ENCODE measurements at regions not wholly inside any gene's neighbourhood (a gene's known extent, or its start where the extent isn't known, plus 50 kb on each side); places are given as distances from the start of the nearest gene placed in this dataset.

GRCh38 chr12:46908236-46908935 lies 82.6 kb upstream of the SLC38A4 start:
- no peak for DNase-seq (ENCODE audit: extremely low spot score)
- TF ChIP-seq ARNT (IDR thresholded peaks at IDR 0.05) = no peak
- TF ChIP-seq CTBP1 (IDR thresholded peaks at IDR 0.05; ENCODE audit: borderline replicate concordance) = no peak
- no peak for TF ChIP-seq FOXA1 (IDR thresholded peaks at IDR 0.05)
- TF ChIP-seq ELF4 (IDR thresholded peaks at IDR 0.05) = no peak
- TF ChIP-seq NFRKB (IDR thresholded peaks at IDR 0.05) = no peak
- TF ChIP-seq, protein P1, sequence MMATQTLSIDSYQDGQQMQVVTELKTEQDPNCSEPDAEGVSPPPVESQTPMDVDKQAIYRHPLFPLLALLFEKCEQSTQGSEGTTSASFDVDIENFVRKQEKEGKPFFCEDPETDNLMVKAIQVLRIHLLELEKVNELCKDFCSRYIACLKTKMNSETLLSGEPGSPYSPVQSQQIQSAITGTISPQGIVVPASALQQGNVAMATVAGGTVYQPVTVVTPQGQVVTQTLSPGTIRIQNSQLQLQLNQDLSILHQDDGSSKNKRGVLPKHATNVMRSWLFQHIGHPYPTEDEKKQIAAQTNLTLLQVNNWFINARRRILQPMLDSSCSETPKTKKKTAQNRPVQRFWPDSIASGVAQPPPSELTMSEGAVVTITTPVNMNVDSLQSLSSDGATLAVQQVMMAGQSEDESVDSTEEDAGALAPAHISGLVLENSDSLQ (IDR thresholded peaks at IDR 0.05) = no peak
- TF ChIP-seq FOXK2 (IDR thresholded peaks at IDR 0.05) = no peak
- TF ChIP-seq SUZ12 (IDR thresholded peaks at IDR 0.05) = no peak
- no peak for TF ChIP-seq BHLHE40 (IDR thresholded peaks at IDR 0.05; ENCODE audit: borderline replicate concordance)
- TF ChIP-seq FOXM1 (IDR thresholded peaks at IDR 0.05; ENCODE audit: borderline replicate concordance) = no peak
- no peak for TF ChIP-seq HDGF (IDR thresholded peaks at IDR 0.05; ENCODE audit: borderline replicate concordance)
- ChIA-PET CTCF (no interaction called here), POLR2A (no interaction called here)

- ChIA-PET POLR2A (no interaction called here), CTCF (no interaction called here)
- TF ChIP-seq TARDBP (IDR thresholded peaks at IDR 0.05) = no peak
- no peak for TF ChIP-seq FOXA1 (IDR thresholded peaks at IDR 0.05)
- no peak for TF ChIP-seq L3MBTL2 (conservative IDR thresholded peaks at IDR 0.05)
- TF ChIP-seq, protein P1 (IDR thresholded peaks at IDR 0.05) = no peak
- TF ChIP-seq LEF1 (IDR thresholded peaks at IDR 0.05; ENCODE audit: borderline replicate concordance) = no peak
- TF ChIP-seq FOXK2 (IDR thresholded peaks at IDR 0.05) = no peak
- no peak for TF ChIP-seq FOXM1 (IDR thresholded peaks at IDR 0.05; ENCODE audit: borderline replicate concordance)
- no peak for TF ChIP-seq CTBP1 (IDR thresholded peaks at IDR 0.05; ENCODE audit: borderline replicate concordance)
- no peak for TF ChIP-seq SUZ12 (IDR thresholded peaks at IDR 0.05)
- no peak for TF ChIP-seq ELF4 (IDR thresholded peaks at IDR 0.05)
- TF ChIP-seq HDGF (IDR thresholded peaks at IDR 0.05; ENCODE audit: borderline replicate concordance) = no peak
- TF ChIP-seq ARNT (IDR thresholded peaks at IDR 0.05) = no peak
- no peak for TF ChIP-seq ZNF384 (IDR thresholded peaks at IDR 0.05)
- TF ChIP-seq NFRKB (IDR thresholded peaks at IDR 0.05) = no peak
- no peak for DNase-seq (ENCODE audit: extremely low spot score)
These were observed 83.3 kb upstream of the SLC38A4 start for GRCh38 chr12:46908936-46909635.

GRCh38 chr12:46910830-46911229 lies 85.0 kb upstream of the SLC38A4 start:
- POLR2A ChIA-PET = no interaction called here
- TF ChIP-seq, protein P1 (IDR thresholded peaks at IDR 0.05) = no peak
- TF ChIP-seq NFRKB (IDR thresholded peaks at IDR 0.05) = no peak
- TF ChIP-seq HDGF (IDR thresholded peaks at IDR 0.05; ENCODE audit: borderline replicate concordance) = no peak
- TF ChIP-seq TARDBP (IDR thresholded peaks at IDR 0.05) = no peak
- TF ChIP-seq FOXM1 (IDR thresholded peaks at IDR 0.05; ENCODE audit: borderline replicate concordance) = no peak
- TF ChIP-seq ARNT (IDR thresholded peaks at IDR 0.05) = no peak
- TF ChIP-seq ELF4 (IDR thresholded peaks at IDR 0.05) = no peak
- TF ChIP-seq SUZ12 (IDR thresholded peaks at IDR 0.05) = no peak
- TF ChIP-seq LEF1 (IDR thresholded peaks at IDR 0.05; ENCODE audit: borderline replicate concordance) = no peak
- no peak for TF ChIP-seq FOXK2 (IDR thresholded peaks at IDR 0.05)
- TF ChIP-seq FOXA1 (IDR thresholded peaks at IDR 0.05) = no peak
- TF ChIP-seq ZNF384 (IDR thresholded peaks at IDR 0.05) = no peak
- TF ChIP-seq L3MBTL2 (conservative IDR thresholded peaks at IDR 0.05) = no peak
- TF ChIP-seq SP1 (IDR thresholded peaks at IDR 0.05) = no peak
- TF ChIP-seq CTBP1 (IDR thresholded peaks at IDR 0.05; ENCODE audit: borderline replicate concordance) = no peak
- no peak for TF ChIP-seq BHLHE40 (IDR thresholded peaks at IDR 0.05; ENCODE audit: borderline replicate concordance)
- CTCF ChIA-PET = no interaction called here
- DNase-seq (ENCODE audit: extremely low spot score) = no peak

DNA sequence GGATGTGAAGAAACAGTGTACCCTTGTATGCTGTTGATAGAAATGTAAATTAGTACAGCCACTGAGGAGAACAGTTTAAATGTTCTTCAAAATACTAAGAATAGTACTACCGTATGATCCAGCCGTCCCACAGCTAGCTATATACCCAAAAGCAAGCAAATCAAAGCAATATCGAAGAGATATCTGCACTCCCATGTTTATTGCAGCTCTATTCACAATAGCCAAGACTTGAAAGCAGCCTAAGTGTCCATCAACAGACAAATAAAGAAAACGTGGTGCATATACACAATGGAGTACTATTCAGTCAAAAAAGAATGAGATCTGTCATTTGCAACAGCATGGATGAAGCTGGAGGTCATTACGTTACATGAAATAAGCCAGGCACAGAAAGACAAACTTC lies 88.5 kb upstream of the SLC38A4 start:
- POLR2A ChIA-PET = no interaction called here
- DNase-seq (ENCODE audit: extremely low spot score) = no peak
- CTCF ChIA-PET = no interaction called here
- TF ChIP-seq ELF4 (IDR thresholded peaks at IDR 0.05) (no peak), ZNF384 (IDR thresholded peaks at IDR 0.05) (no peak), TARDBP (IDR thresholded peaks at IDR 0.05) (no peak), FOXK2 (IDR thresholded peaks at IDR 0.05) (no peak), CTBP1 (IDR thresholded peaks at IDR 0.05; ENCODE audit: borderline replicate concordance) (no peak), SP1 (IDR thresholded peaks at IDR 0.05) (no peak), SUZ12 (IDR thresholded peaks at IDR 0.05) (no peak)

DNA sequence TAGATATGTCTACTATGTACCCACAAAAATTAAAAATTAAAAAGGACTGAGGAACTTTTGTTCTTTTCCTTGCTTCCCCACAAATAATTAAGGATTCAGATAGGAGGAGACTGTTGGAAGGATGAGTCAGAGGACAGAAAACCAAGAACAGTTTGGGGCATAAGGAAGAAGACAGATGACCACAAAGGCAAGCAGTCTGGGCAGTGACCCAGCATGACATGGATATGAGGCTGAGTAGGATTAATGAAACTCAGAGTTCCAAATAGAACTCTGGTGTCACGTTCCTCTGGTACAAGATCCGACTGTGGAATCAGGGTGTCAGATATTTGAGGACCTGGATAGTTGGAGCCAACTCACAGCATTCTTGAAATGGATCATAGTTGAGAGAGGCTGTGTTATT lies 89.3 kb upstream of the SLC38A4 start:
- TF ChIP-seq ARNT (IDR thresholded peaks at IDR 0.05) (no peak), HDGF (IDR thresholded peaks at IDR 0.05; ENCODE audit: borderline replicate concordance) (no peak), ELF4 (IDR thresholded peaks at IDR 0.05) (no peak), FOXM1 (IDR thresholded peaks at IDR 0.05; ENCODE audit: borderline replicate concordance) (no peak), ZNF384 (IDR thresholded peaks at IDR 0.05) (no peak), LEF1 (IDR thresholded peaks at IDR 0.05; ENCODE audit: borderline replicate concordance) (no peak), TARDBP (IDR thresholded peaks at IDR 0.05) (no peak), SP1 (IDR thresholded peaks at IDR 0.05) (no peak), SUZ12 (IDR thresholded peaks at IDR 0.05) (no peak), BHLHE40 (IDR thresholded peaks at IDR 0.05; ENCODE audit: borderline replicate concordance) (no peak)
- TF ChIP-seq, protein P1 (IDR thresholded peaks at IDR 0.05) = no peak
- POLR2A ChIA-PET = no interaction called here
- no peak for DNase-seq (ENCODE audit: extremely low spot score)
- CTCF ChIA-PET = no interaction called here

Measured in HEK293T (cell line).